ENCODE measurements at regions not wholly inside any gene's neighbourhood (a gene's known extent, or its start where the extent isn't known, plus 50 kb on each side); places are given as distances from the start of the nearest gene placed in this dataset.

DNA sequence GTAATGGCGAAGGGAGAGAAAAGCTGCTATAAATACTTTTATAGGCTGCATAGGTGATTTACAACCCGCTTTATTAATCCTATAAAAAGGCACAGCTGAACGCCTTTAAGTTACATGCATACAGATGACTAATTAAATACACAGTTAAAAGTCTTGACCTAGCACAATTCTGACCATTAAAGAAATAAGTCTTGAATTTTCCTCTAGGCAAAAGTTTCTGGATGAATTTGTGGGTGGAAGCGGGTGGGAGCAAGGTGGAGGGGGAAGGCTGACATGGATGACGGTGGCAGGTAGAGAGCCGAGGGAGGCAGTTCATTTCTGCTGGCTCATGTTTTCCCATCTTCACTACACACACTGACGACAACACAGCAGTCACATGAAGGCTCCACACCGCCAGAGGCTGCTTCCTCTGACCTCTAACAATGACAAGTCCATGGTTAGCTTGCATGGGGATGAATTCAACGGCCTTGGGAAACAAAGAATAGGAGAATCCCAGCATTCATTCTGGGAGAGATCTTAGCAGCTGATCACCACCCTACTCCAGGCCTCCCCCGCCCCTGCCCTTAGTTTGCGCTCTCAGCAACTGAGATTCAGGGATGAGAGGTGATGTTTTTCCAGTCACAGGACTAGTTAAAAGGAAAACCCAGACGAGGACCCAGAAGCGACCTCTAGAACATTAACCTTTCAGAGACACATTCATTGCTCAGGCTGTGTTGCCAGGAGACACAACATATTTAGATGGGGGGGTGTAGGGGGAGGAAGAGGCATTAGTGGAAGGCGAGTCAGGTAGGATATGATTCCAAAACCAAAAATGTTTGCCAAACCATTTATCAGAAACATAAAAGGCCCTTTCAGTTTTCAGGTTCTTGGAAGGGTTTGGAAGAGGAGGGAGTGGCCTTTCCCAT is 329.3 kb downstream of the PIK3R1 start:
- TF ChIP-seq CTCF (IDR thresholded peaks at IDR 0.05) (no peak), POLR2A (IDR thresholded peaks at IDR 0.05; ENCODE audit: low read depth) (no peak)
